Astrocyte (in vitro differentiated cells and primary cell): ENCODE measurements at regions not wholly inside any gene's neighbourhood (a gene's known extent, or its start where the extent isn't known, plus 50 kb on each side); places are given as distances from the start of the nearest gene placed in this dataset.

Experiments used
- DNase-seq: peaks from one replicate; pipeline ENCODE4 v3.0.0-alpha.2; 2010; ENCODE audit warnings: low read depth
- FAIRE-seq: peaks from 2 replicates; lab custom pipeline; 2011; peaks lifted over from hg19 to GRCh38; lab: Jason Lieb, UNC
- H2AFZ ChIP-seq: 2 replicates; pipeline ENCODE4 v1.6.0; 2012; ENCODE audit warnings: low read depth, low read length, inconsistent platforms
- H3K27ac ChIP-seq: 2 replicates; pipeline ENCODE4 v1.5.1; 2011; ENCODE audit warnings: low read depth, low read length, inconsistent platforms
- H3K27me3 ChIP-seq: 2 replicates; pipeline ENCODE4 v1.6.0; 2011; ENCODE audit warnings: low read length, inconsistent platforms; ENCODE audit not compliant: insufficient read depth
- H3K36me3 ChIP-seq: 2 replicates; pipeline ENCODE4 v1.5.1; 2011; ENCODE audit warnings: low read length, inconsistent platforms; ENCODE audit not compliant: insufficient read depth
- H3K4me1 ChIP-seq: 2 replicates; pipeline ENCODE4 v1.5.1; 2011; ENCODE audit warnings: low read length, inconsistent platforms; ENCODE audit not compliant: insufficient read depth
- H3K4me2 ChIP-seq: 2 replicates; pipeline ENCODE4 v1.6.0; 2012; ENCODE audit warnings: low read length, inconsistent platforms
- H3K4me3 ChIP-seq: 2 replicates; pipeline ENCODE4 v1.5.1; 2011; ENCODE audit warnings: low read depth, mild to moderate bottlenecking, low read length, inconsistent platforms; ENCODE audit not compliant: insufficient read depth
- H3K79me2 ChIP-seq: 2 replicates; pipeline ENCODE4 v1.6.0; 2012; ENCODE audit warnings: mild to moderate bottlenecking, low read length, inconsistent platforms; ENCODE audit not compliant: insufficient read depth
- H3K9ac ChIP-seq: 2 replicates; pipeline ENCODE4 v1.6.0; 2012; ENCODE audit warnings: mild to moderate bottlenecking, low read length, inconsistent platforms
- H3K9me3 ChIP-seq: 2 replicates; pipeline ENCODE4 v1.5.1; 2012; ENCODE audit warnings: low read depth, mild to moderate bottlenecking, low read length, inconsistent platforms; ENCODE audit not compliant: insufficient read depth
- H4K20me1 ChIP-seq: 2 replicates; pipeline ENCODE4 v1.6.0; 2012; ENCODE audit warnings: low read length, inconsistent platforms; ENCODE audit not compliant: insufficient read depth
- H3K27ac Mint-ChIP-seq: one replicate; pipeline ENCODE4 v1.8.0; 2021; ENCODE audit warnings: mild to moderate bottlenecking, mixed read lengths; ENCODE audit not compliant: unreplicated experiment
- H3K27me3 Mint-ChIP-seq: one replicate; pipeline ENCODE4 v1.8.0; 2021; ENCODE audit warnings: low read depth, mixed read lengths; ENCODE audit not compliant: unreplicated experiment
- H3K36me3 Mint-ChIP-seq: one replicate; pipeline ENCODE4 v1.8.0; 2021; ENCODE audit warnings: low read depth, mixed read lengths; ENCODE audit not compliant: unreplicated experiment
- H3K4me1 Mint-ChIP-seq: one replicate; pipeline ENCODE4 v1.8.0; 2021; ENCODE audit warnings: low read depth, mixed read lengths; ENCODE audit not compliant: unreplicated experiment
- H3K4me3 Mint-ChIP-seq: one replicate; pipeline ENCODE4 v1.8.0; 2021; ENCODE audit warnings: mild to moderate bottlenecking, moderate library complexity, mixed read lengths; ENCODE audit not compliant: unreplicated experiment
- H3K9me3 Mint-ChIP-seq: one replicate; pipeline ENCODE4 v1.8.0; 2021; ENCODE audit warnings: mild to moderate bottlenecking, mixed read lengths; ENCODE audit not compliant: unreplicated experiment
- EZH2 ChIP-seq: IDR thresholded peaks from 2 replicates; pipeline ENCODE4 v1.6.1; 2012; ENCODE audit warnings: mild to moderate bottlenecking, low read length, inconsistent platforms; ENCODE audit not compliant: insufficient read depth
- TF ChIP-seq, protein P1 (sequence below): IDR thresholded peaks from 2 replicates; pipeline ENCODE4 v1.5.1; 2011; ENCODE audit warnings: low read depth, mild to moderate bottlenecking, inconsistent platforms, low read length, moderate library complexity; ENCODE audit not compliant: insufficient read depth

DNA sequence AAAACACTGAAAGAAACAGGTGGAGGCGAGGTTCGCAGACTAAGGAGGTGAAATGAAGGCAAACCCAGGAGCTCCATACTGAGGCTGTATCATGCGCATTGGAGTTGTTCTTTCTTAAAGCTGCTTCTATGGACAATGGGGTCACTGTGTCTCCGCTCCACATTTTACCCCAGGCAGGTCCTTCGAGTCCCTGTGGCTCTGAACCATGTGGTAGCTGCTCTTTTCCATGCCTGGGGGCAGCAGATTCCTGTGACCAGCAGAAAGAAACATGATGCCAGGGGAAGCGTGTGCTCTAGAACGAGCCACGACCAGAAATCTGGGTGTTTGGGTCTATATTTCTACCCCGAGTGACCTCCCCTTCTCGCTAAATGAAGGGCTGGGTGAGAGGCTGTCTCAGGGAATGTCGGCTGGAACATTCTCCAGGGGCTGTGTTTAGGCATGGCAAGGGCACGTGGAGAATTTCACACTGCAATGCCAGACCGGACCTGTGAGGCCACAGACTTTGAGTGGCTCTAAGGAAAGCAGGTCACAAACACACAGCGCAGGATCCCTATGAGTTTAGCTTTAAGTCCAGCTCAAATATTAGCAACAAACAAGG lies 95.7 kb upstream of the IRS2 start:
- no peak for FAIRE-seq
- H4K20me1 ChIP-seq = no peaks in the 10 kb centered on the region
- Mint-ChIP-seq H3K9me3 (no peaks in the 10 kb centered on the region), H3K27me3 (peaks cover 17% of the 10 kb centered on the region), H3K27ac (no peak overlapping the region), H3K4me3 (no peak overlapping the region), H3K4me1 (no peaks in the 10 kb centered on the region), H3K36me3 (no peaks in the 10 kb centered on the region)
- no peak overlapping the region for H3K4me2 ChIP-seq
- H2AFZ ChIP-seq = no peak overlapping the region
- H3K4me3 ChIP-seq = no peak overlapping the region
- TF ChIP-seq, protein P1, sequence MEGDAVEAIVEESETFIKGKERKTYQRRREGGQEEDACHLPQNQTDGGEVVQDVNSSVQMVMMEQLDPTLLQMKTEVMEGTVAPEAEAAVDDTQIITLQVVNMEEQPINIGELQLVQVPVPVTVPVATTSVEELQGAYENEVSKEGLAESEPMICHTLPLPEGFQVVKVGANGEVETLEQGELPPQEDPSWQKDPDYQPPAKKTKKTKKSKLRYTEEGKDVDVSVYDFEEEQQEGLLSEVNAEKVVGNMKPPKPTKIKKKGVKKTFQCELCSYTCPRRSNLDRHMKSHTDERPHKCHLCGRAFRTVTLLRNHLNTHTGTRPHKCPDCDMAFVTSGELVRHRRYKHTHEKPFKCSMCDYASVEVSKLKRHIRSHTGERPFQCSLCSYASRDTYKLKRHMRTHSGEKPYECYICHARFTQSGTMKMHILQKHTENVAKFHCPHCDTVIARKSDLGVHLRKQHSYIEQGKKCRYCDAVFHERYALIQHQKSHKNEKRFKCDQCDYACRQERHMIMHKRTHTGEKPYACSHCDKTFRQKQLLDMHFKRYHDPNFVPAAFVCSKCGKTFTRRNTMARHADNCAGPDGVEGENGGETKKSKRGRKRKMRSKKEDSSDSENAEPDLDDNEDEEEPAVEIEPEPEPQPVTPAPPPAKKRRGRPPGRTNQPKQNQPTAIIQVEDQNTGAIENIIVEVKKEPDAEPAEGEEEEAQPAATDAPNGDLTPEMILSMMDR = no peak
- no peak for TF ChIP-seq EZH2
- H3K79me2 ChIP-seq = no peaks in the 10 kb centered on the region
- H3K36me3 ChIP-seq = no peaks in the 10 kb centered on the region
- peaks cover 8% of the 10 kb centered on the region for H3K27me3 ChIP-seq
- no peak for DNase-seq
- no peaks in the 10 kb centered on the region for H3K9me3 ChIP-seq
- no peak overlapping the region for H3K27ac ChIP-seq
- no peaks in the 10 kb centered on the region for H3K4me1 ChIP-seq
- H3K9ac ChIP-seq = no peak overlapping the region

DNA sequence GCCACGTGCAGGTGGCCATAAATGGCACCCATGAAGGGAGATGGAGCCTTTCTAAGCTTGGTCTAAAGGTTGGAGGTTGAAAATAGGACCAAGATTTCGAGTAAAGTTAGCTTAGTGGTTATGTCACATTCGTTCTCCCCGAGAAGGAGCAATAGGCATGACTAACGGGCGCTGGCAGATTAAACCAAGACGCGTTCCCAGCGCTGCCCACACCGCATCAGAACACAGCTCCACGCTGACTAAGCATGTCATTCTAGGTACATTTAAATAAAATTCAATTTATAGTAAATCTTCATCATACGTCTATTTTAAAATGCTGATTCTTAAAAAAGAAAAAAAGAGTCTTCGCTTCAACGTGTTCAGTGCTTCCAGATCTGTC lies 95.0 kb upstream of the IRS2 start:
- H3K79me2 ChIP-seq = no peaks in the 10 kb centered on the region
- Mint-ChIP-seq H3K27ac (no peak overlapping the region), H3K36me3 (no peaks in the 10 kb centered on the region), H3K27me3 (peaks cover 17% of the 10 kb centered on the region), H3K9me3 (no peaks in the 10 kb centered on the region), H3K4me1 (peaks cover 1% of the 10 kb centered on the region), H3K4me3 (no peak overlapping the region)
- no peak for FAIRE-seq
- no peak overlapping the region for H3K4me2 ChIP-seq
- H3K27me3 ChIP-seq = peaks cover 8% of the 10 kb centered on the region
- no peaks in the 10 kb centered on the region for H3K9me3 ChIP-seq
- H2AFZ ChIP-seq = no peak overlapping the region
- TF ChIP-seq, protein P1 = no peak
- TF ChIP-seq EZH2 = no peak
- no peaks in the 10 kb centered on the region for H4K20me1 ChIP-seq
- no peak overlapping the region for H3K27ac ChIP-seq
- H3K36me3 ChIP-seq = no peaks in the 10 kb centered on the region
- H3K4me3 ChIP-seq = no peak overlapping the region
- no peaks in the 10 kb centered on the region for H3K4me1 ChIP-seq
- no peak for DNase-seq
- H3K9ac ChIP-seq = no peak overlapping the region
